GM21367 (cell line): ENCODE measurements at regions not wholly inside any gene's neighbourhood (a gene's known extent, or its start where the extent isn't known, plus 50 kb on each side); places are given as distances from the start of the nearest gene placed in this dataset.

Experiments
- ATAC-seq: cut with Tn5 transposase; IDR thresholded peaks from one replicate; pipeline ENCODE4 v1.9.1; 2021; ENCODE audit not compliant: unreplicated experiment

DNA sequence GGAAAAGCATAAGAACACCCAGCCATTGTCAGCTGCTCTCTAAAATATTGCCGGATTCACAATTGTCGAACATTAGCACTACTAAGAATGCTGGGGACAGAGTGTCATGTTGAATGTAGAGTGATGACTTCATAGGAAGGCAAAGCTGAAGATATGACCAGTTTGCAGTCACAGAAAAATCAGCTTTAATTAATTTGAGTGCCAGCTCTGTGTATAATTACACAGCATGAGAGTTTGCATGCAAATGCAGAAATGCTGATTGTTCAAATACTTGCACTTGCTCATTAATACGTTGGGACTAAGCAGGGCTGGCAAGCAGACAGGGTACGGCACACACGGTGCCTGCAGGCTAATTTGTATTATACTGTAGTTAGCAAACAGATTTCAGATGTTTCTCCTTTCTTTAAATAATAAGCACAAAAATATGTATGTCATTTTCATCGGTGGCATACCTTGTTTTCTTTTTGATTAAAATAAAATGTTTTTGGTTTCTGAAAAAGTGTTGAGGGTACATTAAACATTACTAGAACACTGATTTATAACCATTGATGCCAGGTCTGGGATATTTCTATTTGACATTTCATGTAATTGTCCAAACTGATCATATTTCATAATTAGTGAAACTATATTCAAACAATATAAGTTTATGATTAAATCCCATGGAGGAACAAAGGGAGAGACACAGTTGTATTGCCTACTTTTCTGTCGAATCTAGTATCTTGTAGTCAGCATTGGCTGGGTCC, 99.8 kb upstream of the ADGRL2 start:
- ATAC-seq: no peak

DNA sequence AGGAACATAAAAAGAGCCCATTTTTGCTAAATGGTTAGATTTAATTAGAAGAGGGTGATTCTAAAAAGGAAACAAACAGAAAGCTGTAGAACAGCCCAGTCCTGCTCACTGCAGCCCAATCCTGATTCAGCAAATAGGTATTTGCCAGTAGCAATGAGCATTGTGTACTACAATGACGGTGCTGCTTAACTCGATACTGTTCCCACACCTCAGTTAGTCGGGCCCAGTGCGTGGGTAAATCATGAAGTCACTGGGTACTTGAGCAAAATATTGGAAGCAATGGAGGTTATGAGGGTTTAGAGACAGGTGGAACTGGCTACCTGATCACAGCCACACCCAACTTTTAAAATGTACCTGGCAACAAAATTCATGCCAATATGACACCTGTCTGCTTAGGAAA, 101.5 kb upstream of the ADGRL2 start:
- no peak for ATAC-seq

GRCh38 chr1:81695741-81696140, 105.0 kb upstream of the ADGRL2 start:
- ATAC-seq: no peak

GRCh38 chr1:81693316-81693715, 107.4 kb upstream of the ADGRL2 start:
- ATAC-seq: no peak

DNA sequence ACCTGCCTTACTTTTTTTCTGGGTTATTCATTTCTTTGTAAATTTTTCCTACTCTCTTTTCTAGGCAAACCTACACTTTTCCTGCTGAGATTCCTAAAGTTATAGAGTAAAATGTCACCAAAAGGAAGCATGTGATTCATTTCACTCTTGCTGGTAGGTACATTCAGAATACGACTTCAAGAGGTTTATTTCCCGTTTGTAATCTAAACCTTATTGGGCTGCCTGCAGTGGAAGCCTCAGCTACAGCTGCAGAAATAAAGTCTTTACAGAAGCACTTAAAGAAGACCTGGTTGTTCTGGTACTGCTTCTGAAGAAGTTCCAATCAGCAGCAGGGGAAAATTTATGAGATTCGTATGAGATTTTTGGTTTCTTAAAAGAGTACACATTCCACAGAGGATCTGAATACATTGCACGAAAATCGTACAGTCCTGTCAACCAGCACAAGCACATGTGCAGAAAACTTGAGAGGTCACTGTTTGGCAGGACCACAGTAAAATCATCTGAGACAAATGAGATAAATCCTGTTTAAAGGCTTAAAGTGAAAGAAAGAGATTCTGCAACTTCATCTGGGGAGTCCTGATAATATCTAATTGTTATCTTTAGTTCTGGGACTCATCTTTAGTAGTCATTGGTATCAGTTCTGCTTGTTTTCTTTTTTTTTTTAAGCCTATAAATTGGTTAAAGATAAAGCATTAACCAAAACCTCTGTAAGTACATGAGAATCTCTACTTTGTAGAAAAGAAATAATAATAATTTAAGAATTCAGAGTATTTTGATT, 109.9 kb upstream of the ADGRL2 start:
- ATAC-seq: no peak

GRCh38 chr1:81689531-81689941, 111.2 kb upstream of the ADGRL2 start:
- ATAC-seq: no peak

DNA sequence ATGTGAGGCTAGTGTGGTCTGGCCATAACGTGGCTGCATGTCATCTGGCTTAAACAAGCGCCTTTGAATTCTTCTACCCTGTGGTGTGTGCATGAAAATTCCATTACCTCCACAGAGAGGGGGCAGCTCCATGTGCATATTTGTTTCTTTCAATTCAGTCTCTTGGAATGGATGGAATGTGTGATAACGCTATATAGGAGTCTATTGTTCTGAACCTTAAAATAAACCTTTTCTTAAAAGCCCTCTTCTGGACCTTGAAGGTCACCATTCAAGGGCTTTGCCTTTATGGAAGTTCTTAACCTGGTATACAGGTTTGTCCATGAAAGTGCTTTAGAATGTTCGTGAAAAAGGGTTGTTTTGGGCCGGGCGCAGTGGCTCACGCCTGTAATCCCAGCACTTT, 118.2 kb upstream of the ADGRL2 start:
- ATAC-seq: no peak

GRCh38 chr1:81681601-81682266, 119.0 kb upstream of the ADGRL2 start:
- ATAC-seq: no peak

DNA sequence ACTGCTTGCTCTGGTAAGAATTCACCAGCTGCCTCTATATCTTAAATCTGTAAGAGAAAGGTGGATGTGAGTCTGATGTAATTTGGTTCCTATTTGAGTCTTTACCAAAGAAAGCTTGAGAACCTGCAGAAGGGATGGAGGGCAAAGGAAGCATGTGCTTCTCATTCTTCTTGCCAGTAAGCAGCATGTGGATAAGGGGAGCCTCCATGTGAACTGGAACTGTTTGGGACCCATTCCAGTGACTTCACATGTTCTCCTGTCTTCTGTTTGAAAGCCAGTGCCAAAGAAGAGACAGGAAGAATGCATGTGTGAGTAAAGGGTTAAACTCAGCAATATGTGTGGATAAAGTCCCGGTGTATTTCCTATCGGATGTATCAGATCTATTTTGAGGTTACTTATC, 119.6 kb upstream of the ADGRL2 start:
- ATAC-seq: no peak

DNA sequence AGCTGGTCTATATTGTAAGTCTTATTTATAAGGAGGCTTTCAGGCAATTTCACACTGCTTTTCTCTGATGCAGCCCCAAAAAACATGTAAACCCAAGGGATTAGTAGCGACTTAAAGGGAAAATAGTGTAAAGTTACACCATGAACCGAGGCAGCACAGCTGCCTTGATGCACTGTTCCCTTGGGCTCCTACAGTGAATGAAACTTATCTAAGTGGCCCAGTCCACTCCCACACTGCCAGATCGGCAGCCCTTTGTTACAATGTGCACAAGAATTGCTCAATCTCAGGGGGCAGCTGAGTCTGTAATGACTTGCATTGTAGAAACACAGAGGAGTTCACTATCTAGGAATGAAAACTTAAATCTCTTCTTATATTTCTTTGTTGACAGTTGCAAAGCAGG, 120.8 kb upstream of the ADGRL2 start:
- no peak for ATAC-seq

GRCh38 chr1:81678779-81679178, 122.0 kb upstream of the ADGRL2 start:
- no peak for ATAC-seq

DNA sequence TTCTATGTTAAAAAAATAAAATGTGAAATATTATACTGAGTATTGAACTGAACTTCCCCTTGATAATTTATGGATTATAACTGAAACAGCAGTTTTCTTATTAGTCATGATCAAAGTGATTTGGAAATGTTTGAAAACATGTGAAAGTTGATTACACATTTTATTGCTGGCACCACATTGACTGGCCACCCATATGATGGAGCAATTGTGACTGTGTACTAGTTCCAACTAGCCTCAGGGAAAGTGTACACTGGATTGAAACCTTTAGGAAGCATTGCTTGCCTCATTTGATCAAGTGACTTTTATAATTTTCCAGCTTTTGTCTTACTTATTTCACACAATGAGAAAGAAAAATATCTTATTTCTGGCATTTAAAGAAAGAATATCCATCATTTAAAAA, 128.0 kb upstream of the ADGRL2 start:
- ATAC-seq: no peak

- no peak for ATAC-seq
Observed at GRCh38 chr1:81671038-81671437, 129.7 kb upstream of the ADGRL2 start.

GRCh38 chr1:81670286-81670685, 130.4 kb upstream of the ADGRL2 start:
- no peak for ATAC-seq

DNA sequence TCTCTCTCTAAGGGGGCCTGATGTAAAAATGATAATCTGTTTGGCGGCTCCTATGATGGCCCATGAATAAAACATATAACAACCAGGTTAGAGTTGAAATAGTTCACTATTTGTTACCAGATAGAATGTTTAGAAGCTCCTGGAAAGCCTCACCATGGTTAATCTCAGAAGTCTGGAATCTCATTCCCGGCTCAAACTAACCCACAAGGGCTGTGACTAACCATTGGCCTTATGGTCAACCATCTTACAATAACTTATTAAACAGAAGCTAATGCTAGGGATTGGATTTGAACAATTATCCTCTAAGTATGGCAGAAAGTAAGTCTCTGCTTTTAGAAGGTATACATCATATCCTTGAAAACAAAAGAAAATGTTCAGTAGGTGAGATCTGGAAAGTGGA, 134.1 kb upstream of the ADGRL2 start:
- ATAC-seq: no peak

DNA sequence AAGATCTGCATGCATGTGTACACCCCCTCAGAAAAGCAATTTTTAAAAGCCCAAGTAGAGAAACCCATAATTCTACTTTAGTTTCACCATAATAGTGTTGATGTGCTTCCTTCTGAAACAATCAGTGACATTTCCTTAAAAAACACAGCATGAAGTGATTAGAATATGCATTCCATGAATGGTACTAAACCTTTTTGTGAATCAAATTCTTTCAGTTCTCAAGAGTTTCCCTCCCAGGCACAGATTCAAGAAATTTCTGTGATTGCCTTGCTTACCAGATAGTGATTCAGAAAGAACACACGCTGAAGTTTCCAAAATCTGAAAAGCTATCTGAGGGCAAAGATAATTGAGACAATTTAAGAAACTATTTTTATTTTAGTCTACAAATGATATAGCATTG, 136.4 kb upstream of the ADGRL2 start:
- ATAC-seq: no peak

DNA sequence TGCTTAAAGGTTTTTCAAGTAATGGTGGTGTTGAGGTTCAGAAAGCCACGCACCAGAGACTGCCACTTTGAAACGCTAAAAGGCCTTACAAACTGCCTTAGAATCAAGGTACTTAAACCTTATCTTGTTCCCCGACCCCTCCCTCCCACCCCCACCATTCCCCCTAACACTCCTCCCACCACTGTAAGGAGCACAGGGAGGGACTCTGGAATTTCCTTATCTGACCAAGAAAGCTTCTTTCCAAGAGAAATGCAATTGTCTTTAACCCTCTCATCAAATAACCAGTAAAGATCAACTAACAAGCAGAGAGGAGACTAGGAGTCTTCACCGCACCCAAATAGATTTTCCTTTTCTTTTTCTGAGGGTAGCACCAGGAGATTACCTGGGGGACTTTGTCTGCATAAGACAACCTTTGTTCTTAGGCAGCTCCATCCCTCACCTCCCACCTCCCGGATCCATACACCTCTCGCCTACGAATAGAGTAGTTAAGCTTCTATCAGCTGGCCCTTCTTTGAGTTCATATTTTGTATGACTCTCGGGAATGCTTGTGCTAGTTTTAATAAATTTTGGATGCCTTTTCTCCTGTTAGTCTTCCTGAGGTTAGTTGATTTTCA, 137.7 kb upstream of the ADGRL2 start:
- no peak for ATAC-seq

DNA sequence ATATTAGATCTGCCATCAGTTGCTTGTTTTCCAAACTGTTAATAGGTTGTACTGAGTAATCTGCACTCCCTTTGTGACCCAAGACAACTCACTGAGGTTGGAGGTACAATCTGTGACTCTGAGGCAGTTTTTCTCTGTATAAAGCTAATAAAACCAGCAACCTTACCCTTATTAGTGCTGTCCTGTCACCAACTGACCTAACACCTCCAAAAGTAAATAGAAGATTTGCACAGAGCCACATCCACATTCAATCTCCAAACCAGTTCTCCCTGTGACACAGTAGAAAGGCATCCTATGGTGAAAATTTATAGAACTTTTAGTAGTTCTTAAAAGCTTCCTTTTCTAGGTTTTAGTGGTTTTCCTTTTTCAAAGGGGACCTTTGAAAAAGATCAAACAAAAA, 140.4 kb upstream of the ADGRL2 start:
- no peak for ATAC-seq

- ATAC-seq: no peak
Observed at GRCh38 chr1:81654657-81655056, 146.1 kb upstream of the ADGRL2 start.

- no peak for ATAC-seq
Observed at GRCh38 chr1:81654147-81654546, 146.6 kb upstream of the ADGRL2 start.

- no peak for ATAC-seq
Observed at GRCh38 chr1:81650776-81651175, 150.0 kb upstream of the ADGRL2 start.

GRCh38 chr1:81635816-81636215, 164.9 kb upstream of the ADGRL2 start:
- ATAC-seq: no peak
